Progenitor cell of endocrine pancreas (in vitro differentiated cells): ENCODE measurements at regions not wholly inside any gene's neighbourhood (a gene's known extent, or its start where the extent isn't known, plus 50 kb on each side); places are given as distances from the start of the nearest gene placed in this dataset.

Experiments
- DNase-seq: peaks from one replicate; pipeline ENCODE4 v3.0.0; 2021; ENCODE audit warnings: low spot score; ENCODE audit not compliant: unreplicated experiment
- H3K27ac Mint-ChIP-seq: 2 replicates; pipeline ENCODE4 v1.8.0; 2021; ENCODE audit warnings: mild to moderate bottlenecking, moderate library complexity, mixed read lengths
- H3K27me3 Mint-ChIP-seq: 2 replicates; pipeline ENCODE4 v1.8.0; 2021; ENCODE audit warnings: mixed read lengths
- H3K36me3 Mint-ChIP-seq: 2 replicates; pipeline ENCODE4 v1.8.0; 2022; ENCODE audit warnings: mixed read lengths; ENCODE audit not compliant: insufficient read depth
- H3K4me1 Mint-ChIP-seq: 2 replicates; pipeline ENCODE4 v1.8.0; 2021; ENCODE audit warnings: low read depth, mixed read lengths
- H3K4me3 Mint-ChIP-seq: 2 replicates; pipeline ENCODE4 v1.8.0; 2021; ENCODE audit warnings: low read depth, mild to moderate bottlenecking, moderate library complexity, mixed read lengths
- H3K9me3 Mint-ChIP-seq: 2 replicates; pipeline ENCODE4 v1.8.0; 2021; ENCODE audit warnings: low read depth, mixed read lengths
- TF ChIP-seq, protein P1 (sequence below): fragments of 200-600 bp; sonication (generic); IDR thresholded peaks from one replicate; pipeline ENCODE4 v1.5.0; 2021; ENCODE audit warnings: antibody characterized with exemption, mild to moderate bottlenecking; ENCODE audit not compliant: unreplicated experiment

GRCh38 chr1:47703981-47704596 lies 266.2 kb downstream of the FOXD2 start:
- TF ChIP-seq, protein P1, sequence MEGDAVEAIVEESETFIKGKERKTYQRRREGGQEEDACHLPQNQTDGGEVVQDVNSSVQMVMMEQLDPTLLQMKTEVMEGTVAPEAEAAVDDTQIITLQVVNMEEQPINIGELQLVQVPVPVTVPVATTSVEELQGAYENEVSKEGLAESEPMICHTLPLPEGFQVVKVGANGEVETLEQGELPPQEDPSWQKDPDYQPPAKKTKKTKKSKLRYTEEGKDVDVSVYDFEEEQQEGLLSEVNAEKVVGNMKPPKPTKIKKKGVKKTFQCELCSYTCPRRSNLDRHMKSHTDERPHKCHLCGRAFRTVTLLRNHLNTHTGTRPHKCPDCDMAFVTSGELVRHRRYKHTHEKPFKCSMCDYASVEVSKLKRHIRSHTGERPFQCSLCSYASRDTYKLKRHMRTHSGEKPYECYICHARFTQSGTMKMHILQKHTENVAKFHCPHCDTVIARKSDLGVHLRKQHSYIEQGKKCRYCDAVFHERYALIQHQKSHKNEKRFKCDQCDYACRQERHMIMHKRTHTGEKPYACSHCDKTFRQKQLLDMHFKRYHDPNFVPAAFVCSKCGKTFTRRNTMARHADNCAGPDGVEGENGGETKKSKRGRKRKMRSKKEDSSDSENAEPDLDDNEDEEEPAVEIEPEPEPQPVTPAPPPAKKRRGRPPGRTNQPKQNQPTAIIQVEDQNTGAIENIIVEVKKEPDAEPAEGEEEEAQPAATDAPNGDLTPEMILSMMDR, result peak; percentile 31
- H3K27me3 Mint-ChIP-seq, result peaks cover 70% of the 10 kb centered on the region
- H3K36me3 Mint-ChIP-seq, result no peaks in the 10 kb centered on the region
- H3K4me1 Mint-ChIP-seq, result peaks cover 6% of the 10 kb centered on the region
- DNase-seq, result no peak
- H3K4me3 Mint-ChIP-seq, result no peak overlapping the region
- H3K27ac Mint-ChIP-seq, result no peak overlapping the region
- no peaks in the 10 kb centered on the region for H3K9me3 Mint-ChIP-seq

- Mint-ChIP-seq H3K36me3 (no peaks in the 10 kb centered on the region), H3K4me1 (peaks cover 7% of the 10 kb centered on the region), H3K27me3 (peaks cover 74% of the 10 kb centered on the region), H3K4me3 (no peak overlapping the region), H3K27ac (no peak overlapping the region), H3K9me3 (no peaks in the 10 kb centered on the region)
- TF ChIP-seq, protein P1, result no peak
- no peak for DNase-seq
These were observed 267.8 kb downstream of the FOXD2 start for GRCh38 chr1:47705517-47706130.

DNA sequence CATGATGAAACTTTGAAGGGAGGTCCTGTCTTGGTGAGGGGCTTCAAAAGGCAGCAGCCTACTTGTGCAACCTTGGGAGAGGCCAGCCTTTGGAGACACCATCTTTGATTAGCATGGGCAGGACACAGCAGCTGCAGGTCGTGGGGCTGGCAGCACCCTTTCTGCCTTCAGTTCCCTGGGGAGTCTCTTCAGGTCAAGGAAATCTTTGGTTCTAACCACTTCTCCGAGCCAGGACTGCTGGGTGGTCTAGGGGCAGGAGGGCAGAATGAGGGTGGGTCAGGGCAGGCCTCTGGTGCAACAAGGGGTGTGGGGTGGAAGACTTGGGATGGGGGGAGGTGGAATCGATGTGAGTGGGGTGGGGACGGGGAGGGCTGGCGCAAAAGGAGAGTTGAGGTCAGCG lies 269.7 kb downstream of the FOXD2 start:
- Mint-ChIP-seq H3K4me3 (no peak overlapping the region), H3K4me1 (peaks cover 7% of the 10 kb centered on the region), H3K36me3 (no peaks in the 10 kb centered on the region), H3K27ac (no peak overlapping the region), H3K9me3 (no peaks in the 10 kb centered on the region), H3K27me3 (peaks cover 80% of the 10 kb centered on the region)
- no peak for DNase-seq
- TF ChIP-seq, protein P1, result no peak

DNA sequence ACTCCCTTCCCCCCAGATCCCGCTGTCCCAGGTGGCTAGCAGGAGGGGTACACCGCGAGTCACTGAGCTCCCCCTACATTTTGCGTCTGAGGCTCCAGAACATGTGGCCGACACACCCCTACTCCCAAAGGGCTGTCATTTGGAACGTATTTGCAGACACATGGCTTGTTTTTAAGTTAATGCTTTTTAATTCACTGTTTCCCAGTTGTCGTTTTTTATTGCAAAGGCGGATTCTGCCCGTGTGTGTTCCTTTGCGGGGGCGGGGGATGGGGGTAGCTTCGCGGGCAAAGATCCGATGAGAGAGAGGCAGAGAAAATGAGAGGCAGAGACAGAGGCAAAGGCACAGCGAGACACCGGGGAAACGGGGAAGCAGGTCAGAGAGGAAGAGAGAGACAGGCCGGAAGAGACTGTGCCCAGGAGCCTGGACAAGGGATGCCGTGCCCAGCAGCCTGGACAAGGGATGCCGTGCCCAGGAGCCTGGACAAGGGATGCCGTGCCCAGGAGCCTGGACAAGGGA lies 270.2 kb downstream of the FOXD2 start:
- Mint-ChIP-seq H3K27me3 (peaks cover 84% of the 10 kb centered on the region), H3K36me3 (no peaks in the 10 kb centered on the region), H3K4me3 (no peak overlapping the region), H3K4me1 (peaks cover 6% of the 10 kb centered on the region), H3K27ac (no peak overlapping the region), H3K9me3 (no peaks in the 10 kb centered on the region)
- DNase-seq, result no peak
- TF ChIP-seq, protein P1, result no peak

DNA sequence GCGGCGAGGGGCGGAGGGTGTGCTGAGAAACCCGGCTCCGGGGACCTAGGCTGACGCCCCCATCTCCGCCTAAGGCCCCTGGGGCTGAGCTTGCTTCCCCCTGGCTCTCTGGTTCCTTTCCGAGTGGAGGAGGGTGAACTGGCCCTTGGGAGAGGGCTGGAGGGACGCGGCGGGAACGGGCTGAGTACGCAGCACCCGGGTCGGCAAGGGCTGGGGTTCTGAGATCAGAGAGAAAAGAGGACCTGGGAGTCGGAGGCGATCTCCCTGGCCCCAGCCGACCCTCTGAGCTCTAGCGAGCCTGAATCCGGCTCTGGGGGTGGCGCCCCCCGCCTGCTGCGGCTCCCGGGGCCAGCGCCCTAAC lies 270.8 kb downstream of the FOXD2 start:
- DNase-seq, result no peak
- no peaks in the 10 kb centered on the region for H3K9me3 Mint-ChIP-seq
- H3K4me1 Mint-ChIP-seq, result peaks cover 6% of the 10 kb centered on the region
- H3K27ac Mint-ChIP-seq, result no peak overlapping the region
- H3K36me3 Mint-ChIP-seq, result no peaks in the 10 kb centered on the region
- peaks cover 84% of the 10 kb centered on the region for H3K27me3 Mint-ChIP-seq
- no peak overlapping the region for H3K4me3 Mint-ChIP-seq
- TF ChIP-seq, protein P1, result no peak
